ENCODE measurements at regions not wholly inside any gene's neighbourhood (a gene's known extent, or its start where the extent isn't known, plus 50 kb on each side); places are given as distances from the start of the nearest gene placed in this dataset.

DNA sequence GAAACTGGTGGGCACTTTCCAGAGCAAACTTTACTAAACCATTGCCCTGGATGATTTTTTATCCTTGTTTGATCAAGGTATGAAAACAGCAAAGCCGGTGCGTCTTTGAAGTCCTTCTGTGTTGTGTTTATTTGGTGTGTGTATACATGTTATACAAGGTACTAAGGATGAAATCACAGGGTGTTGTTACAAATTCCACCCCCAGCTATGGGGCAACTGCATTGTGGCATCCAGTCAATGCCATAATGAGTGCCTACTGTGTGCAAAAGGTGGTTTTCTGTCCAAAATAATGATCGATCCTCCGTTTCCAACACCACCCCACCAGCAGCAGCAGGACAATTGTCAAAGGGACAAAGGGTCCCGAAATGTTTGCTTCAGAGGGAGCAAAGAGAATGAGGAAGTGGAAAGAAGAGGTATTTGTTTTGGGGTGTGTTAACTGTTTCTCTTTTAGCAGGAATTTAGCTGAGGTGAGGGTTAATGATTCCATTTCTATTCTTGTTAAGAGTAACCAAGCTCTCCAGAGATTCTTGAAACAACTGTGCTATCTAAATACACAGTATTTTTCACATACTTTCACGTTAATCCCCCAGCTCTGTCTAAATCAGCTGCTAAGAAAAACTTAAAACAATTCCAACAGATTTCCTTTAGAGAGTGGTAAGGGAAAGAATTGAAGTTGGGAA, 568.7 kb upstream of the KLF4 start:
- TF ChIP-seq, protein P1, sequence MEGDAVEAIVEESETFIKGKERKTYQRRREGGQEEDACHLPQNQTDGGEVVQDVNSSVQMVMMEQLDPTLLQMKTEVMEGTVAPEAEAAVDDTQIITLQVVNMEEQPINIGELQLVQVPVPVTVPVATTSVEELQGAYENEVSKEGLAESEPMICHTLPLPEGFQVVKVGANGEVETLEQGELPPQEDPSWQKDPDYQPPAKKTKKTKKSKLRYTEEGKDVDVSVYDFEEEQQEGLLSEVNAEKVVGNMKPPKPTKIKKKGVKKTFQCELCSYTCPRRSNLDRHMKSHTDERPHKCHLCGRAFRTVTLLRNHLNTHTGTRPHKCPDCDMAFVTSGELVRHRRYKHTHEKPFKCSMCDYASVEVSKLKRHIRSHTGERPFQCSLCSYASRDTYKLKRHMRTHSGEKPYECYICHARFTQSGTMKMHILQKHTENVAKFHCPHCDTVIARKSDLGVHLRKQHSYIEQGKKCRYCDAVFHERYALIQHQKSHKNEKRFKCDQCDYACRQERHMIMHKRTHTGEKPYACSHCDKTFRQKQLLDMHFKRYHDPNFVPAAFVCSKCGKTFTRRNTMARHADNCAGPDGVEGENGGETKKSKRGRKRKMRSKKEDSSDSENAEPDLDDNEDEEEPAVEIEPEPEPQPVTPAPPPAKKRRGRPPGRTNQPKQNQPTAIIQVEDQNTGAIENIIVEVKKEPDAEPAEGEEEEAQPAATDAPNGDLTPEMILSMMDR (IDR thresholded peaks at IDR 0.05) = no peak
- TF ChIP-seq POLR2A (IDR thresholded peaks at IDR 0.05) = no peak

All from vagina (tissue), 2 donors.